H1 (cell line): ENCODE measurements at regions not wholly inside any gene's neighbourhood (a gene's known extent, or its start where the extent isn't known, plus 50 kb on each side); places are given as distances from the start of the nearest gene placed in this dataset.

Source experiments
- CTCF ChIA-PET: fragments of 300-600 bp; sonication (Branson Sonifier 250); formaldehyde crosslinking; loops from one replicate; lab custom pipeline; 2021; ENCODE audit not compliant: partially characterized antibody; lab: Charles Lee
- POLR2A ChIA-PET: fragments of 300-600 bp; sonication (Branson Sonifier 250); formaldehyde crosslinking; loops from one replicate; lab custom pipeline; 2021; ENCODE audit warnings: inconsistent platforms; ENCODE audit not compliant: partially characterized antibody; lab: Charles Lee
- DNase-seq, 2 experiments: peaks; one replicate each; pipeline versions ENCODE4 v3.0.0 to v3.0.0-alpha.2; 2010 to 2022; ENCODE audit warnings: low spot score in 2 of 2, low read depth in 1 of 2, mixed read lengths in 1 of 2
- FAIRE-seq: peaks from 2 replicates; lab custom pipeline; 2011; peaks lifted over from hg19 to GRCh38; lab: Jason Lieb, UNC
- H2AFZ ChIP-seq: 2 replicates; pipeline ENCODE4 v1.8.1; 2012; ENCODE audit warnings: low read length, inconsistent platforms
- H2AK5ac ChIP-seq: 2 replicates; pipeline ENCODE4 v1.6.1; 2013; ENCODE audit warnings: low read depth, low read length
- H2BK120ac ChIP-seq: replicated peaks from 2 replicates; pipeline ENCODE3; 2013; ENCODE audit warnings: low read depth, low read length, inconsistent platforms
- H2BK12ac ChIP-seq: 2 replicates; pipeline ENCODE4 v1.6.1; 2013; ENCODE audit warnings: low read depth, low read length
- H2BK15ac ChIP-seq: 2 replicates; pipeline ENCODE4 v1.6.1; 2013; ENCODE audit warnings: low read length
- H2BK20ac ChIP-seq: 2 replicates; pipeline ENCODE4 v1.6.1; 2013; ENCODE audit warnings: low read length
- H2BK5ac ChIP-seq: 2 replicates; pipeline ENCODE4 v1.6.1; 2013; ENCODE audit warnings: low read depth, low read length
- H3K14ac ChIP-seq: 2 replicates; pipeline ENCODE4 v1.6.1; 2013; ENCODE audit warnings: inconsistent platforms; ENCODE audit not compliant: insufficient read length
- H3K18ac ChIP-seq: 2 replicates; pipeline ENCODE4 v1.6.1; 2013; ENCODE audit warnings: low read length; ENCODE audit errors: extremely low read depth
- H3K23ac ChIP-seq: 2 replicates; pipeline ENCODE4 v1.6.1; 2013; ENCODE audit warnings: inconsistent platforms; ENCODE audit not compliant: insufficient read length
- H3K23me2 ChIP-seq: 2 replicates; pipeline ENCODE4 v1.6.1; 2013; ENCODE audit warnings: low read depth, low read length
- H3K27ac ChIP-seq: 2 replicates; pipeline ENCODE4 v1.6.1; 2011; ENCODE audit warnings: low read depth, low read length, inconsistent platforms
- H3K27me3 ChIP-seq, 4 experiments: replicated peaks in 1 of 4; 1 replicate in 1 of 4; 2 replicates in 3 of 4; pipeline versions ENCODE4 v1.6.1 to v1.8.1; 2011 to 2013; ENCODE audit warnings: low read length in 3 of 4, mild to moderate bottlenecking in 3 of 4, inconsistent platforms in 2 of 4, mixed read lengths in 2 of 4, moderate library complexity in 1 of 4; ENCODE audit not compliant: control insufficient read depth in 3 of 4, insufficient read depth in 3 of 4; ENCODE audit errors: extremely low read depth in 1 of 4
- H3K36me3 ChIP-seq, 4 experiments: 2 replicates each; pipeline versions ENCODE4 v1.6.1 to v1.8.1; 2011 to 2013; ENCODE audit warnings: mild to moderate bottlenecking in 4 of 4, low read length in 3 of 4, moderate library complexity in 2 of 4, control low read depth in 1 of 4, inconsistent platforms in 1 of 4; ENCODE audit not compliant: insufficient read depth in 4 of 4, control insufficient read depth in 2 of 4
- H3K4ac ChIP-seq: replicated peaks from 2 replicates; pipeline ENCODE3; 2013; ENCODE audit warnings: low read length, low read depth, mixed read lengths, inconsistent platforms; ENCODE audit not compliant: insufficient read length
- H3K4me1 ChIP-seq, 4 experiments: replicated peaks in 1 of 4; 1 replicate in 1 of 4; 2 replicates in 3 of 4; pipeline versions ENCODE4 v1.6.1 to v1.8.1; 2011 to 2013; ENCODE audit warnings: low read length in 3 of 4, inconsistent platforms in 2 of 4, mixed read lengths in 1 of 4; ENCODE audit not compliant: insufficient read depth in 4 of 4, control insufficient read depth in 3 of 4
- H3K4me2 ChIP-seq, 2 experiments: 2 replicates each; pipeline versions ENCODE4 v1.6.1 to v1.8.1; 2011 to 2013; ENCODE audit warnings: low read depth in 2 of 2, low read length in 2 of 2, control low read depth in 1 of 2, inconsistent platforms in 1 of 2, mild to moderate bottlenecking in 1 of 2; ENCODE audit not compliant: insufficient read depth in 1 of 2
- H3K4me3 ChIP-seq, 4 experiments: fragments of 200-600, 300-600 bp in 1 of 4; sonication (generic), shearing (Covaris generic), sonication (Bioruptor Twin) in 1 of 4; 2 replicates each; pipeline versions ENCODE4 v1.5.1 to v1.8.1; 2011 to 2016; ENCODE audit warnings: low read length in 4 of 4, low read depth in 3 of 4, control low read depth in 2 of 4, inconsistent platforms in 2 of 4, mild to moderate bottlenecking in 2 of 4, mixed read lengths in 1 of 4, moderate library complexity in 1 of 4; ENCODE audit not compliant: insufficient read depth in 2 of 4; ENCODE audit errors: extremely low read depth in 1 of 4
- H3K56ac ChIP-seq: replicated peaks from 2 replicates; pipeline ENCODE3; 2013; ENCODE audit warnings: low read depth, mild to moderate bottlenecking, mixed read lengths, low read length, inconsistent platforms; ENCODE audit not compliant: insufficient read length
- H3K79me1 ChIP-seq: 2 replicates; pipeline ENCODE4 v1.6.1; 2013; ENCODE audit warnings: low read depth, low read length, control low read depth
- H3K79me2 ChIP-seq, 2 experiments: 2 replicates each; pipeline versions ENCODE4 v1.6.1 to v1.8.1; 2012 to 2013; ENCODE audit warnings: low read length in 2 of 2, mild to moderate bottlenecking in 2 of 2, inconsistent platforms in 1 of 2; ENCODE audit not compliant: insufficient read depth in 2 of 2, control insufficient read depth in 1 of 2
- H3K9ac ChIP-seq, 4 experiments: replicated peaks in 1 of 4; 1 replicate in 1 of 4; 2 replicates in 3 of 4; pipeline versions ENCODE4 v1.6.1 to v1.8.1; 2011 to 2013; ENCODE audit warnings: low read depth in 3 of 4, low read length in 3 of 4, control low read depth in 2 of 4, mild to moderate bottlenecking in 2 of 4, moderate library complexity in 2 of 4, inconsistent platforms in 1 of 4; ENCODE audit errors: extremely low read depth in 1 of 4
- H3K9me3 ChIP-seq, 2 experiments: 2 replicates each; pipeline versions ENCODE4 v1.6.1 to v1.8.1; 2012 to 2013; ENCODE audit warnings: mild to moderate bottlenecking in 2 of 2, moderate library complexity in 2 of 2, control low read depth in 1 of 2, inconsistent platforms in 1 of 2, low read depth in 1 of 2, low read length in 1 of 2, mixed read lengths in 1 of 2; ENCODE audit not compliant: insufficient read depth in 2 of 2
- H4K20me1 ChIP-seq, 2 experiments: replicated peaks in 1 of 2; 2 replicates each; pipeline versions ENCODE3 to v1.8.1; 2011 to 2013; ENCODE audit warnings: inconsistent platforms in 2 of 2, low read length in 2 of 2, mild to moderate bottlenecking in 1 of 2; ENCODE audit not compliant: insufficient read depth in 2 of 2, control insufficient read depth in 1 of 2
- H4K5ac ChIP-seq: 2 replicates; pipeline ENCODE4 v1.6.1; 2013; ENCODE audit warnings: low read length, low read depth, mixed read lengths, inconsistent platforms; ENCODE audit not compliant: insufficient read length
- H4K8ac ChIP-seq: 2 replicates; pipeline ENCODE4 v1.8.0; 2013; ENCODE audit warnings: mild to moderate bottlenecking, moderate library complexity, low read length, inconsistent platforms; ENCODE audit not compliant: insufficient read depth; ENCODE audit errors: extremely low read depth
- H4K91ac ChIP-seq: replicated peaks from 2 replicates; pipeline ENCODE3; 2013; ENCODE audit warnings: low read length, mixed read lengths, inconsistent platforms; ENCODE audit not compliant: insufficient read length
- CHD1 ChIP-seq: IDR thresholded peaks from 2 replicates; pipeline ENCODE4 v1.6.1; 2012; ENCODE audit warnings: low read depth, low read length, improper control_type of control experiment
- CHD2 ChIP-seq: IDR thresholded peaks from 2 replicates; pipeline ENCODE4 v1.6.1; 2012; ENCODE audit warnings: low read length, improper control_type of control experiment
- GTF2F1 ChIP-seq: IDR thresholded peaks from 2 replicates; pipeline ENCODE4 v1.6.1; 2012; ENCODE audit warnings: low read depth, low read length, improper control_type of control experiment, borderline replicate concordance
- POU5F1 ChIP-seq: IDR thresholded peaks from 2 replicates; pipeline ENCODE4 v1.6.1; 2011; ENCODE audit warnings: low read depth, mild to moderate bottlenecking, low read length, moderate library complexity
- RBBP5 ChIP-seq: IDR thresholded peaks from 2 replicates; pipeline ENCODE4 v1.7.1; 2012; ENCODE audit warnings: low read depth, mild to moderate bottlenecking, inconsistent platforms, low read length, moderate library complexity, borderline replicate concordance
- TAF1 ChIP-seq: IDR thresholded peaks from 2 replicates; pipeline ENCODE4 v1.6.1; 2011; ENCODE audit warnings: mild to moderate bottlenecking, low read depth, low read length
- YY1 ChIP-seq: IDR thresholded peaks from 2 replicates; pipeline ENCODE4 v1.6.1; 2011; ENCODE audit warnings: low read depth, mild to moderate bottlenecking, low read length
- WGBS, 2 experiments: shearing (Covaris generic) in 1 of 2; methylation state at CpG; one replicate each; pipeline versions ENCODE4 v1.1.6 to v1.1.7; 2013 to 2015; ENCODE audit warnings: low lambda C conversion rate in 2 of 2, mixed read lengths in 2 of 2, inconsistent platforms in 1 of 2, low coverage in 1 of 2, missing lambda C conversion rate in 1 of 2; ENCODE audit not compliant: insufficient replicate concordance in 2 of 2, insufficient coverage in 1 of 2, insufficient read length in 1 of 2; ENCODE audit errors: extremely low coverage in 1 of 2, missing lambda C conversion rate in 1 of 2; 5-methylcytosine and 5-hydroxymethylcytosine counted together

DNA sequence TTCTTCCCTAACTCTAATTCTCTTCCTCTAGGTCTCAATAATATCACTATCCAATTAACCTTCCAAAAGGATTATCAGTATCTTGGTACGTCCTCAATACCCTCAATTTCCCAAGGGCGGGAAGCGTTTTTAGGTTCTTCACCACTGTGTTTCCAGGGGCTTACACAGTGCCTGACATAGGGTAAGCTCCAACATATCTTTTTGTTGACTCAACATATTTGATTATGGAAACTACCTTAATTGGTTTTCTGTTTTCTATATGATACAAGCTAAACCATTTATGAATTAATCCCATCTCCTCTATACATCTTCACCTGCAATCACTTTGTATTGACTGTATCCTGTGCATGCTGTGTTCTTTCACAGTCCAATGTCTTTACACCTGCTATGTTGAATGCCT, 987.3 kb downstream of the GRID1 start:
- H3K14ac ChIP-seq, result no peak overlapping the region
- H4K5ac ChIP-seq, result no peak overlapping the region
- H4K91ac ChIP-seq, result no peak overlapping the region
- H3K27me3 ChIP-seq, result no peaks in the 10 kb centered on the region
- no peaks in the 10 kb centered on the region for H3K79me2 ChIP-seq
- H3K79me1 ChIP-seq, result no peaks in the 10 kb centered on the region
- no peak overlapping the region for H2BK12ac ChIP-seq
- no peak overlapping the region for H3K9ac ChIP-seq
- TF ChIP-seq YY1 (no peak), RBBP5 (no peak), CHD2 (no peak), CHD1 (no peak), TAF1 (no peak), GTF2F1 (no peak), POU5F1 (no peak)
- H3K23ac ChIP-seq, result no peak overlapping the region
- no peaks in the 10 kb centered on the region for H3K23me2 ChIP-seq
- WGBS, 2 experiments, result 86% methylated on average over 3 of the region's 3 CpGs; no CpG with 5 or more reads in 1 of the 2 experiments
- no peak overlapping the region for H4K8ac ChIP-seq
- no peak overlapping the region for H2AFZ ChIP-seq
- H2BK15ac ChIP-seq, result no peak overlapping the region
- no peak for FAIRE-seq
- no peak overlapping the region for H3K4ac ChIP-seq
- H3K9me3 ChIP-seq, result no peaks in the 10 kb centered on the region
- no peak overlapping the region for H2BK120ac ChIP-seq
- H2BK20ac ChIP-seq, result no peak overlapping the region
- H3K4me3 ChIP-seq, result no peak overlapping the region
- ChIA-PET CTCF (no interaction called here), POLR2A (no interaction called here)
- no peak overlapping the region for H2BK5ac ChIP-seq
- no peak overlapping the region for H3K18ac ChIP-seq
- H3K56ac ChIP-seq, result no peak overlapping the region
- no peak for DNase-seq
- no peak overlapping the region for H2AK5ac ChIP-seq
- H3K36me3 ChIP-seq, result no peaks in the 10 kb centered on the region
- H3K27ac ChIP-seq, result no peak overlapping the region
- no peaks in the 10 kb centered on the region for H3K4me1 ChIP-seq
- no peak overlapping the region for H3K4me2 ChIP-seq
- H4K20me1 ChIP-seq, result no peaks in the 10 kb centered on the region
